H1 (cell line): ENCODE measurements at regions not wholly inside any gene's neighbourhood (a gene's known extent, or its start where the extent isn't known, plus 50 kb on each side); places are given as distances from the start of the nearest gene placed in this dataset.

Experiments used
- CTCF ChIA-PET: fragments of 300-600 bp; sonication (Branson Sonifier 250); formaldehyde crosslinking; loops from one replicate; lab custom pipeline; 2021; ENCODE audit not compliant: partially characterized antibody; lab: Charles Lee
- POLR2A ChIA-PET: fragments of 300-600 bp; sonication (Branson Sonifier 250); formaldehyde crosslinking; loops from one replicate; lab custom pipeline; 2021; ENCODE audit warnings: inconsistent platforms; ENCODE audit not compliant: partially characterized antibody; lab: Charles Lee
- DNase-seq, 2 experiments: peaks; one replicate each; pipeline versions ENCODE4 v3.0.0 to v3.0.0-alpha.2; 2010 to 2022; ENCODE audit warnings: low spot score in 2 of 2, low read depth in 1 of 2, mixed read lengths in 1 of 2
- FAIRE-seq: peaks from 2 replicates; lab custom pipeline; 2011; peaks lifted over from hg19 to GRCh38; lab: Jason Lieb, UNC
- H2AFZ ChIP-seq: 2 replicates; pipeline ENCODE4 v1.8.1; 2012; ENCODE audit warnings: low read length, inconsistent platforms
- H2AK5ac ChIP-seq: 2 replicates; pipeline ENCODE4 v1.6.1; 2013; ENCODE audit warnings: low read depth, low read length
- H2BK120ac ChIP-seq: replicated peaks from 2 replicates; pipeline ENCODE3; 2013; ENCODE audit warnings: low read depth, low read length, inconsistent platforms
- H2BK12ac ChIP-seq: 2 replicates; pipeline ENCODE4 v1.6.1; 2013; ENCODE audit warnings: low read depth, low read length
- H2BK15ac ChIP-seq: 2 replicates; pipeline ENCODE4 v1.6.1; 2013; ENCODE audit warnings: low read length
- H2BK20ac ChIP-seq: 2 replicates; pipeline ENCODE4 v1.6.1; 2013; ENCODE audit warnings: low read length
- H2BK5ac ChIP-seq: 2 replicates; pipeline ENCODE4 v1.6.1; 2013; ENCODE audit warnings: low read depth, low read length
- H3K14ac ChIP-seq: 2 replicates; pipeline ENCODE4 v1.6.1; 2013; ENCODE audit warnings: inconsistent platforms; ENCODE audit not compliant: insufficient read length
- H3K18ac ChIP-seq: 2 replicates; pipeline ENCODE4 v1.6.1; 2013; ENCODE audit warnings: low read length; ENCODE audit errors: extremely low read depth
- H3K23ac ChIP-seq: 2 replicates; pipeline ENCODE4 v1.6.1; 2013; ENCODE audit warnings: inconsistent platforms; ENCODE audit not compliant: insufficient read length
- H3K23me2 ChIP-seq: 2 replicates; pipeline ENCODE4 v1.6.1; 2013; ENCODE audit warnings: low read depth, low read length
- H3K27ac ChIP-seq: 2 replicates; pipeline ENCODE4 v1.6.1; 2011; ENCODE audit warnings: low read depth, low read length, inconsistent platforms
- H3K27me3 ChIP-seq, 4 experiments: replicated peaks in 1 of 4; 1 replicate in 1 of 4; 2 replicates in 3 of 4; pipeline versions ENCODE4 v1.6.1 to v1.8.1; 2011 to 2013; ENCODE audit warnings: low read length in 3 of 4, mild to moderate bottlenecking in 3 of 4, inconsistent platforms in 2 of 4, mixed read lengths in 2 of 4, moderate library complexity in 1 of 4; ENCODE audit not compliant: control insufficient read depth in 3 of 4, insufficient read depth in 3 of 4; ENCODE audit errors: extremely low read depth in 1 of 4
- H3K36me3 ChIP-seq, 4 experiments: 2 replicates each; pipeline versions ENCODE4 v1.6.1 to v1.8.1; 2011 to 2013; ENCODE audit warnings: mild to moderate bottlenecking in 4 of 4, low read length in 3 of 4, moderate library complexity in 2 of 4, control low read depth in 1 of 4, inconsistent platforms in 1 of 4; ENCODE audit not compliant: insufficient read depth in 4 of 4, control insufficient read depth in 2 of 4
- H3K4ac ChIP-seq: replicated peaks from 2 replicates; pipeline ENCODE3; 2013; ENCODE audit warnings: low read length, low read depth, mixed read lengths, inconsistent platforms; ENCODE audit not compliant: insufficient read length
- H3K4me1 ChIP-seq, 4 experiments: replicated peaks in 1 of 4; 1 replicate in 1 of 4; 2 replicates in 3 of 4; pipeline versions ENCODE4 v1.6.1 to v1.8.1; 2011 to 2013; ENCODE audit warnings: low read length in 3 of 4, inconsistent platforms in 2 of 4, mixed read lengths in 1 of 4; ENCODE audit not compliant: insufficient read depth in 4 of 4, control insufficient read depth in 3 of 4
- H3K4me2 ChIP-seq, 2 experiments: 2 replicates each; pipeline versions ENCODE4 v1.6.1 to v1.8.1; 2011 to 2013; ENCODE audit warnings: low read depth in 2 of 2, low read length in 2 of 2, control low read depth in 1 of 2, inconsistent platforms in 1 of 2, mild to moderate bottlenecking in 1 of 2; ENCODE audit not compliant: insufficient read depth in 1 of 2
- H3K4me3 ChIP-seq, 4 experiments: fragments of 200-600, 300-600 bp in 1 of 4; sonication (generic), shearing (Covaris generic), sonication (Bioruptor Twin) in 1 of 4; 2 replicates each; pipeline versions ENCODE4 v1.5.1 to v1.8.1; 2011 to 2016; ENCODE audit warnings: low read length in 4 of 4, low read depth in 3 of 4, control low read depth in 2 of 4, inconsistent platforms in 2 of 4, mild to moderate bottlenecking in 2 of 4, mixed read lengths in 1 of 4, moderate library complexity in 1 of 4; ENCODE audit not compliant: insufficient read depth in 2 of 4; ENCODE audit errors: extremely low read depth in 1 of 4
- H3K56ac ChIP-seq: replicated peaks from 2 replicates; pipeline ENCODE3; 2013; ENCODE audit warnings: low read depth, mild to moderate bottlenecking, mixed read lengths, low read length, inconsistent platforms; ENCODE audit not compliant: insufficient read length
- H3K79me1 ChIP-seq: 2 replicates; pipeline ENCODE4 v1.6.1; 2013; ENCODE audit warnings: low read depth, low read length, control low read depth
- H3K79me2 ChIP-seq, 2 experiments: 2 replicates each; pipeline versions ENCODE4 v1.6.1 to v1.8.1; 2012 to 2013; ENCODE audit warnings: low read length in 2 of 2, mild to moderate bottlenecking in 2 of 2, inconsistent platforms in 1 of 2; ENCODE audit not compliant: insufficient read depth in 2 of 2, control insufficient read depth in 1 of 2
- H3K9ac ChIP-seq, 4 experiments: replicated peaks in 1 of 4; 1 replicate in 1 of 4; 2 replicates in 3 of 4; pipeline versions ENCODE4 v1.6.1 to v1.8.1; 2011 to 2013; ENCODE audit warnings: low read depth in 3 of 4, low read length in 3 of 4, control low read depth in 2 of 4, mild to moderate bottlenecking in 2 of 4, moderate library complexity in 2 of 4, inconsistent platforms in 1 of 4; ENCODE audit errors: extremely low read depth in 1 of 4
- H3K9me3 ChIP-seq, 2 experiments: 2 replicates each; pipeline versions ENCODE4 v1.6.1 to v1.8.1; 2012 to 2013; ENCODE audit warnings: mild to moderate bottlenecking in 2 of 2, moderate library complexity in 2 of 2, control low read depth in 1 of 2, inconsistent platforms in 1 of 2, low read depth in 1 of 2, low read length in 1 of 2, mixed read lengths in 1 of 2; ENCODE audit not compliant: insufficient read depth in 2 of 2
- H4K20me1 ChIP-seq, 2 experiments: replicated peaks in 1 of 2; 2 replicates each; pipeline versions ENCODE3 to v1.8.1; 2011 to 2013; ENCODE audit warnings: inconsistent platforms in 2 of 2, low read length in 2 of 2, mild to moderate bottlenecking in 1 of 2; ENCODE audit not compliant: insufficient read depth in 2 of 2, control insufficient read depth in 1 of 2
- H4K5ac ChIP-seq: 2 replicates; pipeline ENCODE4 v1.6.1; 2013; ENCODE audit warnings: low read length, low read depth, mixed read lengths, inconsistent platforms; ENCODE audit not compliant: insufficient read length
- H4K8ac ChIP-seq: 2 replicates; pipeline ENCODE4 v1.8.0; 2013; ENCODE audit warnings: mild to moderate bottlenecking, moderate library complexity, low read length, inconsistent platforms; ENCODE audit not compliant: insufficient read depth; ENCODE audit errors: extremely low read depth
- H4K91ac ChIP-seq: replicated peaks from 2 replicates; pipeline ENCODE3; 2013; ENCODE audit warnings: low read length, mixed read lengths, inconsistent platforms; ENCODE audit not compliant: insufficient read length
- BRCA1 ChIP-seq: IDR thresholded peaks from 2 replicates; pipeline ENCODE4 v1.6.1; 2012; ENCODE audit warnings: low read depth, low read length, improper control_type of control experiment
- EZH2 ChIP-seq: fragments of 200-600 bp; sonication (generic); IDR thresholded peaks from 2 replicates; pipeline ENCODE4 v1.7.1; 2012; ENCODE audit warnings: low read depth, mild to moderate bottlenecking, moderate library complexity, low read length, inconsistent platforms; ENCODE audit not compliant: severe bottlenecking
- FOSL1 ChIP-seq: IDR thresholded peaks from 2 replicates; pipeline ENCODE4 v1.6.1; 2011; ENCODE audit warnings: mild to moderate bottlenecking, low read depth, low read length, moderate library complexity; ENCODE audit not compliant: insufficient read depth
- JUN ChIP-seq: IDR thresholded peaks from 2 replicates; pipeline ENCODE4 v1.6.1; 2011; ENCODE audit warnings: low read depth, mild to moderate bottlenecking, improper control_type of control experiment, low read length
- JUND ChIP-seq: IDR thresholded peaks from 2 replicates; pipeline ENCODE4 v1.6.1; 2011; ENCODE audit warnings: mild to moderate bottlenecking, improper control_type of control experiment, low read length
- KDM1A ChIP-seq: fragments of 200-600, 300-600 bp; sonication (generic); IDR thresholded peaks from 2 replicates; pipeline ENCODE4 v1.7.1; 2016; ENCODE audit warnings: mild to moderate bottlenecking, low read length, borderline replicate concordance
- POLR2A ChIP-seq, 2 experiments: IDR thresholded peaks; 1 replicate in 1 of 2; 2 replicates in 1 of 2; pipeline ENCODE4 v1.6.1; 2011; ENCODE audit warnings: low read depth in 2 of 2, low read length in 2 of 2, mild to moderate bottlenecking in 2 of 2; ENCODE audit errors: control extremely low read depth in 1 of 2
- POLR2AphosphoS5 ChIP-seq: IDR thresholded peaks from 2 replicates; pipeline ENCODE4 v1.6.1; 2011; ENCODE audit warnings: low read depth, low read length
- RAD21 ChIP-seq, 2 experiments: IDR thresholded peaks in 1 of 2; conservative IDR thresholded peaks in 1 of 2; 2 replicates each; pipeline ENCODE4 v1.6.1; 2011; ENCODE audit warnings: low read depth in 2 of 2, low read length in 2 of 2, improper control_type of control experiment in 1 of 2, inconsistent platforms in 1 of 2, mild to moderate bottlenecking in 1 of 2, moderate library complexity in 1 of 2
- RBBP5 ChIP-seq: IDR thresholded peaks from 2 replicates; pipeline ENCODE4 v1.7.1; 2012; ENCODE audit warnings: low read depth, mild to moderate bottlenecking, inconsistent platforms, low read length, moderate library complexity, borderline replicate concordance
- RFX5 ChIP-seq: IDR thresholded peaks from 2 replicates; pipeline ENCODE4 v1.6.1; 2011; ENCODE audit warnings: low read depth, low read length, improper control_type of control experiment, borderline replicate concordance
- RXRA ChIP-seq: IDR thresholded peaks from 2 replicates; pipeline ENCODE4 v1.6.1; 2011; ENCODE audit warnings: low read depth, mild to moderate bottlenecking, low read length, moderate library complexity; ENCODE audit not compliant: insufficient read depth
- SIRT6 ChIP-seq: IDR thresholded peaks from one replicate; pipeline ENCODE4 v1.7.1; 2012; ENCODE audit warnings: low read length, inconsistent platforms
- TAF1 ChIP-seq: IDR thresholded peaks from 2 replicates; pipeline ENCODE4 v1.6.1; 2011; ENCODE audit warnings: mild to moderate bottlenecking, low read depth, low read length
- TBP ChIP-seq: IDR thresholded peaks from 2 replicates; pipeline ENCODE4 v1.6.1; 2011; ENCODE audit warnings: low read depth, low read length, improper control_type of control experiment
- YY1 ChIP-seq: IDR thresholded peaks from 2 replicates; pipeline ENCODE4 v1.6.1; 2011; ENCODE audit warnings: low read depth, mild to moderate bottlenecking, low read length
- WGBS, 2 experiments: shearing (Covaris generic) in 1 of 2; methylation state at CpG; one replicate each; pipeline versions ENCODE4 v1.1.6 to v1.1.7; 2013 to 2015; ENCODE audit warnings: low lambda C conversion rate in 2 of 2, mixed read lengths in 2 of 2, inconsistent platforms in 1 of 2, low coverage in 1 of 2, missing lambda C conversion rate in 1 of 2; ENCODE audit not compliant: insufficient replicate concordance in 2 of 2, insufficient coverage in 1 of 2, insufficient read length in 1 of 2; ENCODE audit errors: extremely low coverage in 1 of 2, missing lambda C conversion rate in 1 of 2; 5-methylcytosine and 5-hydroxymethylcytosine counted together

DNA sequence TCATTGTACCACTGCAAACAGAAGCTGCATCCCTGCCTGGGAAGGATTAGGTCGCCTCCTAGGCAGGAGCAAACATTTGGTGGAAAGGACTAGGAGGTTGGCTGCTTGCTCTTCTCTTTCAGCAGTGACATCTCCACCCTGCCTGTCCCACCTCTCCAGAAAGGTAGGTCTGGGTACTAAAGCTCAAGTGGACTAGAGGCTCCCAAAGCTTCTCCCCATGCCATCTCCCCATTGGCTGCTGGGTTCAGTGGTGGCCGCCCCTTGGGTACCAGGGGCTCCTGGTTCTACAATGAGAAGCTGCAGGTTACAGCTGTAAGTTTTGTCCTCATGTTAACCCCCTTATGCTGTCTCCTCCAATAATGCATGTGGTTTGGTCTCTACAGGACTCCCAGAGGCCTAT, 180.7 kb upstream of the MKI67 start:
- Histone ChIP-seq H3K27me3 (no peaks in the 10 kb centered on the region), H3K23ac (no peak overlapping the region), H2AK5ac (no peak overlapping the region), H3K56ac (no peak overlapping the region), H4K91ac (no peak overlapping the region), H3K4me1 (peaks cover 0 to 9% (median 8%) of the 10 kb centered on the region in 4 experiments), H2BK12ac (no peak overlapping the region), H2BK20ac (no peak overlapping the region), H3K14ac (no peak overlapping the region), H3K9ac (no peak overlapping the region), H3K36me3 (no peaks in the 10 kb centered on the region), H2BK15ac (no peak overlapping the region), H4K8ac (no peak overlapping the region), H2BK120ac (no peak overlapping the region), H3K4me2 (no peak overlapping the region), H2AFZ (no peak overlapping the region), H3K18ac (no peak overlapping the region), H3K23me2 (no peaks in the 10 kb centered on the region), H3K79me2 (no peaks in the 10 kb centered on the region), H3K4ac (no peak overlapping the region), H3K4me3 (no peak overlapping the region), H4K20me1 (no peaks in the 10 kb centered on the region), H2BK5ac (no peak overlapping the region), H3K27ac (no peak overlapping the region), H4K5ac (no peak overlapping the region), H3K9me3 (peaks cover 4 to 9% of the 10 kb centered on the region in 2 experiments; a peak in 2 of 4 replicates), H3K79me1 (no peaks in the 10 kb centered on the region)
- DNase-seq = no peak
- POLR2A ChIA-PET = no interaction called here
- FAIRE-seq = no peak
- 95% methylated on average over 2 of the region's 2 CpGs; no CpG with 5 or more reads in 1 of the 2 experiments for WGBS, 2 experiments
- CTCF ChIA-PET = interaction anchor here (1.5 to 2.3 kb wide), 4 partner anchors 12 to 191 kb away, joined by 3 to 7 read pairs (median 5); no protein-coding TSS in a partner anchor
- TF ChIP-seq FOSL1 (no peak), KDM1A (no peak), RAD21 (IDR thresholded peaks at IDR 0.05 in 1 of 2, conservative IDR thresholded peaks at IDR 0.05 in 1 of 2; ENCODE audit: low read depth in 2 of 2, low read length in 2 of 2) (no peak), JUND (no peak), RBBP5 (no peak), POLR2A (IDR thresholded peaks at IDR 0.05; ENCODE audit: control extremely low read depth in 1 of 2, low read depth in 2 of 2, low read length in 2 of 2) (no peak), EZH2 (no peak), TBP (no peak), RFX5 (no peak), POLR2AphosphoS5 (no peak), RXRA (no peak), SIRT6 (no peak), BRCA1 (no peak), TAF1 (no peak), JUN (no peak), YY1 (no peak)
